NCI-H146 treated with DMSO at 0.1 percent for 48 hours (cell line): ENCODE measurements at regions not wholly inside any gene's neighbourhood (a gene's known extent, or its start where the extent isn't known, plus 50 kb on each side); places are given as distances from the start of the nearest gene placed in this dataset.

ENCODE experiments used
- DNase-seq: peaks from one replicate; lab custom pipeline; 2025; ENCODE audit not compliant: unreplicated experiment; lab: John Stamatoyannopoulos, UW

GRCh38 chr20:24718277-24718676, 230.8 kb upstream of the CST7 start:
- no peak for DNase-seq

- no peak for DNase-seq
Observed at GRCh38 chr20:24718696-24719095, 230.4 kb upstream of the CST7 start.

- no peak for DNase-seq
Observed at GRCh38 chr20:24720957-24721356, 228.1 kb upstream of the CST7 start.

- DNase-seq: no peak
Observed at GRCh38 chr20:24721891-24722568, 227.0 kb upstream of the CST7 start.

GRCh38 chr20:24722586-24722985, 226.5 kb upstream of the CST7 start:
- DNase-seq: no peak

GRCh38 chr20:24723186-24723585, 225.9 kb upstream of the CST7 start:
- no peak for DNase-seq

GRCh38 chr20:24723647-24724352, 225.3 kb upstream of the CST7 start:
- no peak for DNase-seq

GRCh38 chr20:24724982-24725533, 224.0 kb upstream of the CST7 start:
- DNase-seq: no peak

GRCh38 chr20:24727795-24728194, 221.3 kb upstream of the CST7 start:
- DNase-seq: no peak

GRCh38 chr20:24729896-24730605, 219.0 kb upstream of the CST7 start:
- DNase-seq: no peak

- no peak for DNase-seq
Observed at GRCh38 chr20:24730750-24731149, 218.3 kb upstream of the CST7 start.

GRCh38 chr20:24731312-24731711, 217.8 kb upstream of the CST7 start:
- DNase-seq: no peak

- DNase-seq: no peak
Observed at GRCh38 chr20:24732076-24732475, 217.0 kb upstream of the CST7 start.

GRCh38 chr20:24732599-24732998, 216.5 kb upstream of the CST7 start:
- DNase-seq: no peak

- no peak for DNase-seq
Observed at GRCh38 chr20:24733416-24733815, 215.7 kb upstream of the CST7 start.

- DNase-seq: no peak
Observed at GRCh38 chr20:24734139-24734538, 214.9 kb upstream of the CST7 start.

GRCh38 chr20:24735263-24735662, 213.8 kb upstream of the CST7 start:
- no peak for DNase-seq

GRCh38 chr20:24736131-24736843, 212.8 kb upstream of the CST7 start:
- DNase-seq: no peak

- no peak for DNase-seq
Observed at GRCh38 chr20:24736844-24737211, 212.2 kb upstream of the CST7 start.

- DNase-seq: no peak
Observed at GRCh38 chr20:24737212-24737850, 211.7 kb upstream of the CST7 start.
